ENCODE measurements at regions not wholly inside any gene's neighbourhood (a gene's known extent, or its start where the extent isn't known, plus 50 kb on each side); places are given as distances from the start of the nearest gene placed in this dataset.

DNA sequence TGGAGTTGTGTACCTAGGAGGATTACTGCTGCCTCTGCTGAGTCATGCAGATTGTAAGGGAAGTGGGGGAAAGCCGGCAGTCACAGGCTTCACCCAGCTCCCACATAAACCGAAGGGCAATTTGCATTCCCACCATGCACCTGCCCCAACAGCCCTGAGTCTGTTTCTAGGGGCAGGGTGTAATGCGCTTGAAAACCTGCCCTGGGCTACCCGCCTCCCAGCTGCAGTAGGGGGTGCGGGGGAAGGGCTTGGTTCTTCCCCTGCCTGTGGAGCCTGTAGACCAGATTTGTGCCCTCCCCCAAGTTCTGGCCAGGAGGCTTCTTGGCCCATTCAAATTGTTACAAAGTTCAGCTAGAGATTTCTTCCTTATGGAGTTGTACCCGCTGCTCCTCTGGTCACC, 269.2 kb upstream of the DDX53 start:
- H3K27me3 ChIP-seq: no peaks in the 10 kb centered on the region
- H3K36me3 ChIP-seq: no peaks in the 10 kb centered on the region
- 78% methylated on average over 6 of the region's 6 CpGs; no CpG with 5 or more reads in 1 of the 2 donors for WGBS, 2 donors
- no peak for TF ChIP-seq POLR2A (IDR thresholded peaks at IDR 0.05)
- TF ChIP-seq EP300 (IDR thresholded peaks at IDR 0.05): no peak
- no peak for TF ChIP-seq CTCF (IDR thresholded peaks at IDR 0.05)
- no peak for TF ChIP-seq POLR2AphosphoS5 (IDR thresholded peaks at IDR 0.05)
- H3K9me3 ChIP-seq: no peaks in the 10 kb centered on the region
- no peak for DNase-seq
- H3K4me3 ChIP-seq: no peak overlapping the region
- H3K27ac ChIP-seq: no peak overlapping the region
- no peaks in the 10 kb centered on the region for H3K4me1 ChIP-seq
- no peak for ATAC-seq (ENCODE audit: low FRiP score in 2 of 2)

GRCh38 chrX:22737541-22737940, 262.2 kb upstream of the DDX53 start:
- H3K4me1 ChIP-seq: no peaks in the 10 kb centered on the region
- no peaks in the 10 kb centered on the region for H3K27me3 ChIP-seq
- no peaks in the 10 kb centered on the region for H3K36me3 ChIP-seq
- DNase-seq: no peak
- ATAC-seq (ENCODE audit: low FRiP score in 2 of 2): no peak
- TF ChIP-seq POLR2AphosphoS5 (IDR thresholded peaks at IDR 0.05) (no peak), EP300 (IDR thresholded peaks at IDR 0.05) (no peak), CTCF (IDR thresholded peaks at IDR 0.05) (no peak), POLR2A (IDR thresholded peaks at IDR 0.05) (no peak)
- no peak overlapping the region for H3K4me3 ChIP-seq
- 69 to 81% methylated on average over 2 of the region's 2 CpGs for WGBS, 2 donors
- no peak overlapping the region for H3K27ac ChIP-seq
- H3K9me3 ChIP-seq: no peaks in the 10 kb centered on the region

GRCh38 chrX:22739276-22739675, 260.5 kb upstream of the DDX53 start:
- H3K9me3 ChIP-seq: no peaks in the 10 kb centered on the region
- H3K27ac ChIP-seq: no peak overlapping the region
- DNase-seq (no peak), ATAC-seq (ENCODE audit: low FRiP score in 2 of 2) (no peak)
- TF ChIP-seq POLR2A (IDR thresholded peaks at IDR 0.05) (no peak), EP300 (IDR thresholded peaks at IDR 0.05) (no peak), CTCF (IDR thresholded peaks at IDR 0.05) (no peak), POLR2AphosphoS5 (IDR thresholded peaks at IDR 0.05) (no peak)
- no peak overlapping the region for H3K4me3 ChIP-seq
- H3K27me3 ChIP-seq: no peaks in the 10 kb centered on the region
- H3K36me3 ChIP-seq: no peaks in the 10 kb centered on the region
- WGBS, 2 donors: 59 to 69% methylated on average over 3 of the region's 3 CpGs
- no peaks in the 10 kb centered on the region for H3K4me1 ChIP-seq

- no peak for TF ChIP-seq EP300 (IDR thresholded peaks at IDR 0.05)
- no peak for TF ChIP-seq POLR2A (IDR thresholded peaks at IDR 0.05)
- TF ChIP-seq POLR2AphosphoS5 (IDR thresholded peaks at IDR 0.05): no peak
- DNase-seq: no peak
- Histone ChIP-seq H3K27ac (no peak overlapping the region), H3K36me3 (no peaks in the 10 kb centered on the region), H3K27me3 (no peaks in the 10 kb centered on the region), H3K4me1 (no peaks in the 10 kb centered on the region), H3K4me3 (no peak overlapping the region), H3K9me3 (no peaks in the 10 kb centered on the region)
- ATAC-seq (ENCODE audit: low FRiP score in 2 of 2): no peak
- 70 to 73% methylated on average over 4 of the region's 4 CpGs for WGBS, 2 donors
Observed at GRCh38 chrX:22740836-22741235, 258.9 kb upstream of the DDX53 start.

- 56 to 74% methylated on average over 1 of the region's 1 CpG for WGBS, 2 donors
- Histone ChIP-seq H3K4me3 (no peak overlapping the region), H3K27ac (no peak overlapping the region), H3K27me3 (no peaks in the 10 kb centered on the region), H3K9me3 (no peaks in the 10 kb centered on the region), H3K36me3 (no peaks in the 10 kb centered on the region), H3K4me1 (no peaks in the 10 kb centered on the region)
- TF ChIP-seq CTCF (IDR thresholded peaks at IDR 0.05) (no peak), EP300 (IDR thresholded peaks at IDR 0.05) (no peak), POLR2A (IDR thresholded peaks at IDR 0.05) (no peak), POLR2AphosphoS5 (IDR thresholded peaks at IDR 0.05) (no peak)
- no peak for ATAC-seq (ENCODE audit: low FRiP score in 2 of 2)
- DNase-seq: no peak
Observed at GRCh38 chrX:22742174-22742573, 257.6 kb upstream of the DDX53 start.
